GM12878 (cell line): ENCODE measurements at regions not wholly inside any gene's neighbourhood (a gene's known extent, or its start where the extent isn't known, plus 50 kb on each side); places are given as distances from the start of the nearest gene placed in this dataset.

ENCODE experiments used
- ATAC-seq: fragments of 200-7000 bp; cut with Tn5 transposase; 3 replicates; pipeline ENCODE4 v1.9.1; 2020; ENCODE audit warnings: mild to moderate bottlenecking, moderate library complexity
- BruUV-seq: library from RNA; stranded (reverse); fragments of 400-500 nt; replicated peaks from 2 replicates; lab custom pipeline; 2021; lab: Mats Ljungman, UMichigan
- CTCF ChIA-PET: fragments of 300-600 bp; sonication (Branson Sonifier 250); formaldehyde crosslinking; extraction: SDS; loops from one replicate; lab custom pipeline; 2021; ENCODE audit warnings: inconsistent platforms; lab: Yijun Ruan, JAX
- POLR2A ChIA-PET: fragments of 350-600 bp; formaldehyde crosslinking; extraction: SDS; loops from one replicate; lab custom pipeline; 2021; ENCODE audit warnings: inconsistent platforms; lab: Charles Lee
- RAD21 ChIA-PET: fragments of 300-600 bp; sonication (Branson Sonifier 250); formaldehyde crosslinking; loops from one replicate; lab custom pipeline; 2023; ENCODE audit warnings: antibody characterized with exemption; ENCODE audit not compliant: unreplicated experiment; lab: Charles Lee
- SMC1A ChIA-PET: fragments of 300-600 bp; sonication (Branson Sonifier 250); formaldehyde crosslinking; loops from one replicate; lab custom pipeline; 2023; ENCODE audit not compliant: unreplicated experiment, uncharacterized antibody; lab: Charles Lee
- DNase-seq: peaks from one replicate; pipeline ENCODE4 v3.0.0-alpha.2; 2011; ENCODE audit warnings: low read depth, low spot score
- FAIRE-seq: peaks from 3 replicates; lab custom pipeline; 2011; peaks lifted over from hg19 to GRCh38; lab: Jason Lieb, UNC
- H2AFZ ChIP-seq: 2 replicates; pipeline ENCODE4 v1.6.0; 2011; ENCODE audit warnings: low read depth, low read length, control low read depth; ENCODE audit not compliant: control insufficient read depth
- H3K27ac ChIP-seq: 2 replicates; pipeline ENCODE4 v1.5.1; 2011; ENCODE audit warnings: control low read depth; ENCODE audit not compliant: control insufficient read depth, insufficient read depth
- H3K27me3 ChIP-seq, 2 experiments: replicated peaks in 1 of 2; 2 replicates each; pipeline versions ENCODE4 v1.6.0 to v1.6.1; 2011; ENCODE audit warnings: low read length in 1 of 2; ENCODE audit not compliant: control insufficient read depth in 2 of 2, insufficient read depth in 2 of 2
- H3K36me3 ChIP-seq, 2 experiments: 2 replicates each; pipeline ENCODE4 v1.5.1; 2011; ENCODE audit warnings: low read length in 1 of 2; ENCODE audit not compliant: control insufficient read depth in 2 of 2, insufficient read depth in 2 of 2
- H3K4me1 ChIP-seq: 2 replicates; pipeline ENCODE4 v1.6.1; 2011; ENCODE audit warnings: mild to moderate bottlenecking, low read length, moderate library complexity, mixed read lengths; ENCODE audit not compliant: control insufficient read depth, insufficient read depth
- H3K4me2 ChIP-seq: 2 replicates; pipeline ENCODE4 v1.6.0; 2011; ENCODE audit warnings: control low read depth; ENCODE audit not compliant: control insufficient read depth, insufficient read depth
- H3K4me3 ChIP-seq: fragments of 200-600 bp; sonication (generic); 2 replicates; pipeline ENCODE4 v1.5.1; 2016
- H3K79me2 ChIP-seq: 2 replicates; pipeline ENCODE4 v1.6.0; 2011; ENCODE audit warnings: low read length; ENCODE audit not compliant: control insufficient read depth, insufficient read depth
- H3K9ac ChIP-seq: 2 replicates; pipeline ENCODE4 v1.8.0; 2011; ENCODE audit warnings: low read length, control low read depth, mixed read lengths; ENCODE audit not compliant: control insufficient read depth, insufficient read depth
- H3K9me3 ChIP-seq: replicated peaks from 3 replicates; pipeline ENCODE4 v1.5.1; 2011; ENCODE audit warnings: mild to moderate bottlenecking, low read length; ENCODE audit not compliant: control insufficient read depth, insufficient read depth
- H4K20me1 ChIP-seq: 2 replicates; pipeline ENCODE4 v1.6.0; 2011; ENCODE audit not compliant: control insufficient read depth, insufficient read depth
- ASH2L ChIP-seq: fragments of 300-600, 200-600 bp; sonication (generic); IDR thresholded peaks from 2 replicates; pipeline ENCODE4 v1.6.1; 2017; ENCODE audit warnings: low read depth, mild to moderate bottlenecking, borderline replicate concordance
- ATF2 ChIP-seq: IDR thresholded peaks from 2 replicates; pipeline ENCODE4 v1.6.1; 2012; ENCODE audit warnings: low read length, inconsistent platforms
- CHD4 ChIP-seq: fragments of 200-600 bp; sonication (generic); IDR thresholded peaks from 2 replicates; pipeline ENCODE4 v1.6.1; 2016; ENCODE audit warnings: mild to moderate bottlenecking
- CREM ChIP-seq: IDR thresholded peaks from 2 replicates; pipeline ENCODE4 v1.6.1; 2014; ENCODE audit warnings: antibody characterized with exemption, low read depth
- JUND ChIP-seq: IDR thresholded peaks from 2 replicates; pipeline ENCODE4 v1.6.1; 2012; ENCODE audit warnings: low read depth, mild to moderate bottlenecking, low read length, improper control_type of control experiment, moderate library complexity
- PAX8 ChIP-seq: fragments of 450-650 bp; IDR thresholded peaks from 2 replicates; pipeline ENCODE4 v1.6.1; 2017; ENCODE audit warnings: mild to moderate bottlenecking, moderate library complexity
- PKNOX1 ChIP-seq: fragments of 450-650 bp; IDR thresholded peaks from 2 replicates; pipeline ENCODE4 v1.6.1; 2016; ENCODE audit warnings: mild to moderate bottlenecking
- POLR2AphosphoS2 ChIP-seq: IDR thresholded peaks from 2 replicates; pipeline ENCODE4 v1.6.1; 2011; ENCODE audit warnings: low read depth, mild to moderate bottlenecking, low read length, improper control_type of control experiment, moderate library complexity
- RELA ChIP-seq: fragments of 450-650 bp; IDR thresholded peaks from 2 replicates; pipeline ENCODE4 v1.8.0; 2014; ENCODE audit warnings: borderline replicate concordance; ENCODE audit not compliant: partially characterized antibody
- SIX5 ChIP-seq: IDR thresholded peaks from 2 replicates; pipeline ENCODE4 v1.6.1; 2011; ENCODE audit warnings: mild to moderate bottlenecking, low read depth, low read length, moderate library complexity; ENCODE audit not compliant: severe bottlenecking
- TCF3 ChIP-seq: IDR thresholded peaks from 2 replicates; pipeline ENCODE4 v1.6.1; 2012; ENCODE audit warnings: low read depth, mild to moderate bottlenecking, low read length, borderline replicate concordance; ENCODE audit not compliant: insufficient read depth
- WGBS: methylation state at CpG from one replicate; pipeline ENCODE4 v1.1.6; 2016; ENCODE audit warnings: low lambda C conversion rate; ENCODE audit not compliant: insufficient replicate concordance, insufficient coverage; ENCODE audit errors: missing lambda C conversion rate; 5-methylcytosine and 5-hydroxymethylcytosine counted together
- in situ Hi-C: fragments of 300-500 bp; cut with MboI; formaldehyde crosslinking; loops from 9 replicates; pipeline ENCODE4 v1.14.3; 2018; ENCODE audit warnings: mixed read lengths
- intact Hi-C: fragments of 100-400 bp; cut with micrococcal nuclease; formaldehyde crosslinking; loops from one replicate; pipeline ENCODE4 v1.14.2; 2022; ENCODE audit not compliant: unreplicated experiment

- Histone ChIP-seq H3K27ac (no peak overlapping the region), H3K27me3 (no peaks in the 10 kb centered on the region), H3K9ac (no peak overlapping the region), H3K4me2 (no peak overlapping the region), H3K79me2 (no peaks in the 10 kb centered on the region), H3K4me1 (no peaks in the 10 kb centered on the region), H4K20me1 (no peaks in the 10 kb centered on the region), H2AFZ (no peak overlapping the region), H3K4me3 (no peak overlapping the region), H3K36me3 (no peaks in the 10 kb centered on the region), H3K9me3 (no peaks in the 10 kb centered on the region)
- 6% methylated on average over 3 of the region's 3 CpGs for WGBS
- ATAC-seq (no peak), FAIRE-seq (no peak), DNase-seq (no peak)
- in situ Hi-C loops (no loop called here), intact Hi-C loops (no loop called here)
- ChIA-PET CTCF (no interaction called here), RAD21 (no interaction called here), POLR2A (no interaction called here), SMC1A (interaction anchor here (0.8 to 1.3 kb wide), 3 partner anchors 11 to 117 kb away, joined by 3 to 4 read pairs (median 3); no protein-coding TSS in a partner anchor)
- BruUV-seq: no TSS peak
- no peak for TF ChIP-seq TCF3
- TF ChIP-seq RELA: no peak
- TF ChIP-seq POLR2AphosphoS2: no peak
- TF ChIP-seq PKNOX1: no peak
- no peak for TF ChIP-seq ATF2
- no peak for TF ChIP-seq CREM
- TF ChIP-seq ASH2L: no peak
- no peak for TF ChIP-seq PAX8
- no peak for TF ChIP-seq JUND
- no peak for TF ChIP-seq SIX5
- no peak for TF ChIP-seq CHD4
Observed at GRCh38 chr14:83992857-83993256, 1537.1 kb upstream of the FLRT2 start.
